Panc1 (cell line): ENCODE measurements at regions not wholly inside any gene's neighbourhood (a gene's known extent, or its start where the extent isn't known, plus 50 kb on each side); places are given as distances from the start of the nearest gene placed in this dataset.

ENCODE experiments used
- ATAC-seq: fragments of 200-7000 bp; cut with Tn5 transposase; 2 replicates; pipeline ENCODE4 v1.9.1; 2020; ENCODE audit warnings: mild to moderate bottlenecking, moderate library complexity
- BruUV-seq: library from RNA; stranded (reverse); fragments of 400-500 nt; replicated peaks from 2 replicates; lab custom pipeline; 2021; lab: Mats Ljungman, UMichigan
- CTCF ChIA-PET: fragments of 300-600 bp; sonication (Branson Sonifier 250); formaldehyde crosslinking; loops from one replicate; lab custom pipeline; 2022; ENCODE audit warnings: antibody characterized with exemption; lab: Charles Lee
- POLR2A ChIA-PET: fragments of 300-600 bp; sonication (Branson Sonifier 250); formaldehyde crosslinking; loops from one replicate; lab custom pipeline; 2022; ENCODE audit warnings: antibody characterized with exemption; lab: Charles Lee
- DNase-seq: peaks from one replicate; pipeline ENCODE4 v3.0.0-alpha.2; 2010; ENCODE audit warnings: low read depth, low spot score
- H3K27ac ChIP-seq: 2 replicates; pipeline ENCODE4 v1.5.1; 2011; ENCODE audit warnings: mild to moderate bottlenecking, low read length, inconsistent platforms
- H3K27me3 ChIP-seq: fragments of 200-500 bp; sonication (Bioruptor generic); 2 replicates; pipeline ENCODE4 v1.6.0; 2014; ENCODE audit warnings: low read length, inconsistent platforms; ENCODE audit not compliant: control insufficient read depth, insufficient read depth
- H3K36me3 ChIP-seq: fragments of 200-500 bp; sonication (Bioruptor generic); 2 replicates; pipeline ENCODE4 v1.5.1; 2014; ENCODE audit warnings: inconsistent platforms, mild to moderate bottlenecking, low read length, moderate library complexity; ENCODE audit not compliant: control insufficient read depth, insufficient read depth
- H3K4me1 ChIP-seq: 2 replicates; pipeline ENCODE4 v1.5.1; 2011; ENCODE audit warnings: inconsistent platforms, mild to moderate bottlenecking, low read length, moderate library complexity; ENCODE audit not compliant: control insufficient read depth, insufficient read depth
- H3K4me3 ChIP-seq, 2 experiments: 2 replicates each; pipeline ENCODE4 v1.5.1; 2011 to 2012; ENCODE audit warnings: low read depth in 2 of 2, low read length in 2 of 2, mild to moderate bottlenecking in 2 of 2, inconsistent platforms in 1 of 2, moderate library complexity in 1 of 2
- H3K9me3 ChIP-seq: fragments of 200-500 bp; sonication (Bioruptor generic); 2 replicates; pipeline ENCODE4 v1.5.1; 2014; ENCODE audit warnings: low read depth, mild to moderate bottlenecking, inconsistent platforms, low read length, moderate library complexity; ENCODE audit not compliant: control insufficient read depth, insufficient read depth
- CTCF ChIP-seq: fragments of 450-650 bp; IDR thresholded peaks from 2 replicates; pipeline ENCODE4 v1.5.1; 2017; ENCODE audit warnings: mild to moderate bottlenecking
- POLR2AphosphoS5 ChIP-seq: IDR thresholded peaks from 2 replicates; pipeline ENCODE4 v1.6.1; 2012; ENCODE audit warnings: mild to moderate bottlenecking, low read depth, low read length, moderate library complexity
- REST ChIP-seq, 2 experiments: IDR thresholded peaks; 2 replicates each; pipeline ENCODE4 v1.6.1; 2011 to 2012; ENCODE audit warnings: low read depth in 2 of 2, control low read depth in 1 of 2, low read length in 1 of 2, mild to moderate bottlenecking in 1 of 2, moderate library complexity in 1 of 2; ENCODE audit not compliant: insufficient read depth in 1 of 2
- SIN3A ChIP-seq: IDR thresholded peaks from 2 replicates; pipeline ENCODE4 v1.6.1; 2012; ENCODE audit warnings: low read depth, mild to moderate bottlenecking, low read length, moderate library complexity, borderline replicate concordance; ENCODE audit not compliant: insufficient read depth
- TCF7L2 ChIP-seq: IDR thresholded peaks from 2 replicates; pipeline ENCODE4 v1.6.1; 2011; ENCODE audit warnings: mild to moderate bottlenecking, low read depth, low read length, inconsistent platforms
- in situ Hi-C: cut with HindIII; loops from 2 replicates; pipeline ENCODE4 v1.10.0; 2016; ENCODE audit warnings: low sequenced_read_pairs, low pct_unique_long_range_greater_than_20kb
- intact Hi-C: fragments of 100-400 bp; cut with micrococcal nuclease; formaldehyde crosslinking; loops from one replicate; pipeline ENCODE4 v1.10.0; 2022; ENCODE audit not compliant: unreplicated experiment

GRCh38 chr10:14451341-14451740 is 120.6 kb upstream of the FRMD4A start:
- no peaks in the 10 kb centered on the region for H3K4me1 ChIP-seq
- POLR2A ChIA-PET, result no interaction called here
- DNase-seq (no peak), ATAC-seq (no peak)
- H3K36me3 ChIP-seq, result no peaks in the 10 kb centered on the region
- H3K27me3 ChIP-seq, result no peaks in the 10 kb centered on the region
- H3K4me3 ChIP-seq, result no peak overlapping the region
- no peaks in the 10 kb centered on the region for H3K9me3 ChIP-seq
- no peak overlapping the region for H3K27ac ChIP-seq
- no peak for TF ChIP-seq CTCF
- no peak for TF ChIP-seq POLR2AphosphoS5
- no peak for TF ChIP-seq TCF7L2
- no peak for TF ChIP-seq SIN3A
- no peak for TF ChIP-seq REST (IDR thresholded peaks at IDR 0.05; ENCODE audit: insufficient read depth in 1 of 2, low read depth in 2 of 2, low read length in 1 of 2)
- CTCF ChIA-PET, result no interaction called here
- in situ Hi-C loops, result no loop called here
- no TSS peak for BruUV-seq
- intact Hi-C loops, result no loop called here

GRCh38 chr10:14450041-14450491 is 119.3 kb upstream of the FRMD4A start:
- POLR2A ChIA-PET, result no interaction called here
- intact Hi-C loops, result no loop called here
- no peaks in the 10 kb centered on the region for H3K27me3 ChIP-seq
- CTCF ChIA-PET, result no interaction called here
- TF ChIP-seq SIN3A (no peak), REST (IDR thresholded peaks at IDR 0.05; ENCODE audit: insufficient read depth in 1 of 2, low read depth in 2 of 2, low read length in 1 of 2) (no peak), CTCF (no peak), TCF7L2 (no peak), POLR2AphosphoS5 (no peak)
- in situ Hi-C loops, result no loop called here
- DNase-seq (no peak), ATAC-seq (no peak)
- BruUV-seq, result no TSS peak
- no peaks in the 10 kb centered on the region for H3K36me3 ChIP-seq
- H3K4me1 ChIP-seq, result no peaks in the 10 kb centered on the region
- no peaks in the 10 kb centered on the region for H3K9me3 ChIP-seq
- no peak overlapping the region for H3K27ac ChIP-seq
- H3K4me3 ChIP-seq, result no peak overlapping the region
